CD14-positive monocyte (primary cell): ENCODE measurements at regions not wholly inside any gene's neighbourhood (a gene's known extent, or its start where the extent isn't known, plus 50 kb on each side); places are given as distances from the start of the nearest gene placed in this dataset.

ENCODE experiments used
- DNase-seq, 3 donors: peaks; one replicate each; pipeline ENCODE4 v3.0.0-alpha.2; 2011 to 2022
- H2AFZ ChIP-seq: 2 replicates; pipeline ENCODE4 v1.6.0; 2012; ENCODE audit warnings: mild to moderate bottlenecking, low read depth, low read length, inconsistent platforms; ENCODE audit not compliant: insufficient read depth, poor library complexity, severe bottlenecking
- H3K27ac ChIP-seq, 2 donors: 1 replicate in 1 of 2; 2 replicates in 1 of 2; pipeline ENCODE4 v1.5.1; 2012 to 2013; ENCODE audit warnings: low read length in 2 of 2, control low read depth in 1 of 2, inconsistent platforms in 1 of 2, low read depth in 1 of 2, mild to moderate bottlenecking in 1 of 2
- H3K27me3 ChIP-seq, 2 donors: one replicate each; pipeline versions ENCODE4 v1.6.0 to v1.6.1; 2011 to 2013; ENCODE audit warnings: low read length in 2 of 2; ENCODE audit not compliant: control insufficient read depth in 2 of 2, insufficient read depth in 2 of 2
- H3K36me3 ChIP-seq, 2 donors: replicated peaks in 1 of 2; 1 replicate in 1 of 2; 2 replicates in 1 of 2; pipeline versions ENCODE4 v1.5.1 to v1.6.1; 2012 to 2013; ENCODE audit warnings: low read length in 2 of 2, control low read depth in 1 of 2, inconsistent platforms in 1 of 2, mild to moderate bottlenecking in 1 of 2; ENCODE audit not compliant: insufficient read depth in 2 of 2, control insufficient read depth in 1 of 2
- H3K4me1 ChIP-seq, 2 donors: 1 replicate in 1 of 2; 2 replicates in 1 of 2; pipeline versions ENCODE4 v1.5.1 to v1.6.1; 2012 to 2013; ENCODE audit warnings: low read length in 2 of 2, control low read depth in 1 of 2, inconsistent platforms in 1 of 2, mild to moderate bottlenecking in 1 of 2, moderate library complexity in 1 of 2; ENCODE audit not compliant: insufficient read depth in 2 of 2, control insufficient read depth in 1 of 2
- H3K4me2 ChIP-seq: replicated peaks from 2 replicates; pipeline ENCODE3; 2012; ENCODE audit warnings: low read length, moderate library complexity, mild to moderate bottlenecking; ENCODE audit not compliant: poor library complexity, severe bottlenecking; ENCODE audit errors: extremely low read depth
- H3K4me3 ChIP-seq, 3 experiments: fragments of 200-600 bp in 1 of 3; sonication (generic) in 1 of 3; replicated peaks in 1 of 3; 1 replicate in 2 of 3; 2 replicates in 1 of 3; pipeline ENCODE4 v1.5.1; 2011 to 2013; ENCODE audit warnings: low read length in 3 of 3, mild to moderate bottlenecking in 3 of 3, control low read depth in 2 of 3, low read depth in 2 of 3, inconsistent platforms in 1 of 3, moderate library complexity in 1 of 3
- H3K79me2 ChIP-seq: 2 replicates; pipeline ENCODE4 v1.6.0; 2012; ENCODE audit warnings: mild to moderate bottlenecking, control low read depth, inconsistent platforms, low read length, moderate library complexity; ENCODE audit not compliant: insufficient read depth
- H3K9ac ChIP-seq: 2 replicates; pipeline ENCODE4 v1.6.0; 2017; ENCODE audit warnings: low read length, mild to moderate bottlenecking; ENCODE audit not compliant: insufficient read depth, poor library complexity, severe bottlenecking
- H3K9me3 ChIP-seq, 2 donors: replicated peaks in 1 of 2; 1 replicate in 1 of 2; 2 replicates in 1 of 2; pipeline versions ENCODE4 v1.5.1 to v1.6.1; 2012 to 2013; ENCODE audit warnings: low read length in 2 of 2, control low read depth in 1 of 2; ENCODE audit not compliant: control insufficient read depth in 1 of 2, insufficient read depth in 1 of 2
- H4K20me1 ChIP-seq: 2 replicates; pipeline ENCODE4 v1.6.0; 2012; ENCODE audit warnings: mild to moderate bottlenecking, low read length, control low read depth, moderate library complexity; ENCODE audit not compliant: insufficient read depth
- H3K27ac Mint-ChIP-seq, 7 donors: one replicate each; pipeline ENCODE4 v1.8.0; 2020; ENCODE audit warnings: mild to moderate bottlenecking in 7 of 7, mixed read lengths in 7 of 7, moderate library complexity in 6 of 7, inconsistent platforms in 2 of 7
- H3K27me3 Mint-ChIP-seq, 3 donors: one replicate each; pipeline ENCODE4 v1.8.0; 2021 to 2022; ENCODE audit warnings: low read depth in 3 of 3, mild to moderate bottlenecking in 3 of 3, mixed read lengths in 3 of 3, moderate library complexity in 3 of 3, inconsistent platforms in 1 of 3
- H3K36me3 Mint-ChIP-seq, 2 donors: one replicate each; pipeline ENCODE4 v1.8.0; 2020; ENCODE audit warnings: mixed read lengths in 2 of 2, inconsistent platforms in 1 of 2, mild to moderate bottlenecking in 1 of 2
- H3K4me1 Mint-ChIP-seq: one replicate; pipeline ENCODE4 v1.8.0; 2020; ENCODE audit warnings: mild to moderate bottlenecking, mixed read lengths
- H3K4me3 Mint-ChIP-seq, 2 donors: one replicate each; pipeline ENCODE4 v1.8.0; 2020; ENCODE audit warnings: mild to moderate bottlenecking in 2 of 2, mixed read lengths in 2 of 2, moderate library complexity in 1 of 2
- H3K9me3 Mint-ChIP-seq, 7 donors: one replicate each; pipeline ENCODE4 v1.8.0; 2020 to 2022; ENCODE audit warnings: mixed read lengths in 7 of 7, mild to moderate bottlenecking in 6 of 7, moderate library complexity in 6 of 7, inconsistent platforms in 2 of 7
- CTCF ChIP-seq: fragments of 200-600 bp; IDR thresholded peaks from one replicate; pipeline ENCODE4 v1.8.0; 2022; ENCODE audit warnings: antibody characterized with exemption, mild to moderate bottlenecking
- WGBS: methylation state at CpG from one replicate; pipeline ENCODE4 v1.1.5; 2013; ENCODE audit warnings: missing lambda C conversion rate; ENCODE audit not compliant: insufficient coverage; 5-methylcytosine and 5-hydroxymethylcytosine counted together
- intact Hi-C, 2 donors: fragments of 100-400 bp; cut with micrococcal nuclease; formaldehyde crosslinking; loops; one replicate each; pipeline versions ENCODE4 v1.15.0 to v1.15.1; 2023

- Histone ChIP-seq H3K27me3 (no peaks in the 10 kb centered on the region), H3K79me2 (no peaks in the 10 kb centered on the region), H3K4me1 (no peaks in the 10 kb centered on the region), H2AFZ (no peak overlapping the region), H3K4me2 (no peak overlapping the region), H3K36me3 (no peaks in the 10 kb centered on the region), H3K9ac (no peak overlapping the region), H3K4me3 (no peak overlapping the region), H4K20me1 (no peaks in the 10 kb centered on the region), H3K9me3 (no peaks in the 10 kb centered on the region), H3K27ac (no peak overlapping the region)
- 100% methylated on average over 1 of the region's 4 CpGs for WGBS
- intact Hi-C loops: no loop called here
- Mint-ChIP-seq H3K4me3 (no peak overlapping the region), H3K9me3 (no peaks in the 10 kb centered on the region), H3K27me3 (no peaks in the 10 kb centered on the region), H3K27ac (peak overlapping the region in 1 of 7 donors; percentile 68), H3K4me1 (peaks cover 4% of the 10 kb centered on the region), H3K36me3 (no peaks in the 10 kb centered on the region)
- no peak for DNase-seq
- TF ChIP-seq CTCF: no peak
These were observed 496.5 kb upstream of the TBL1XR1 start for GRCh38 chr3:177693616-177694264.

GRCh38 chr3:177694316-177694715, 497.0 kb upstream of the TBL1XR1 start:
- WGBS: no CpG with 5 or more reads among the region's 3 CpGs
- no peak for DNase-seq
- Histone ChIP-seq H3K79me2 (no peaks in the 10 kb centered on the region), H3K4me1 (no peaks in the 10 kb centered on the region), H4K20me1 (no peaks in the 10 kb centered on the region), H3K4me3 (no peak overlapping the region), H3K9ac (no peak overlapping the region), H3K9me3 (no peaks in the 10 kb centered on the region), H3K27me3 (no peaks in the 10 kb centered on the region), H3K36me3 (no peaks in the 10 kb centered on the region), H3K27ac (no peak overlapping the region), H3K4me2 (no peak overlapping the region), H2AFZ (no peak overlapping the region)
- Mint-ChIP-seq H3K4me1 (peaks cover 4% of the 10 kb centered on the region), H3K27me3 (no peaks in the 10 kb centered on the region), H3K4me3 (no peak overlapping the region), H3K36me3 (no peaks in the 10 kb centered on the region), H3K27ac (no peak overlapping the region), H3K9me3 (no peaks in the 10 kb centered on the region)
- intact Hi-C loops: no loop called here
- TF ChIP-seq CTCF: no peak
